ENCODE measurements at regions not wholly inside any gene's neighbourhood (a gene's known extent, or its start where the extent isn't known, plus 50 kb on each side); places are given as distances from the start of the nearest gene placed in this dataset.

DNA sequence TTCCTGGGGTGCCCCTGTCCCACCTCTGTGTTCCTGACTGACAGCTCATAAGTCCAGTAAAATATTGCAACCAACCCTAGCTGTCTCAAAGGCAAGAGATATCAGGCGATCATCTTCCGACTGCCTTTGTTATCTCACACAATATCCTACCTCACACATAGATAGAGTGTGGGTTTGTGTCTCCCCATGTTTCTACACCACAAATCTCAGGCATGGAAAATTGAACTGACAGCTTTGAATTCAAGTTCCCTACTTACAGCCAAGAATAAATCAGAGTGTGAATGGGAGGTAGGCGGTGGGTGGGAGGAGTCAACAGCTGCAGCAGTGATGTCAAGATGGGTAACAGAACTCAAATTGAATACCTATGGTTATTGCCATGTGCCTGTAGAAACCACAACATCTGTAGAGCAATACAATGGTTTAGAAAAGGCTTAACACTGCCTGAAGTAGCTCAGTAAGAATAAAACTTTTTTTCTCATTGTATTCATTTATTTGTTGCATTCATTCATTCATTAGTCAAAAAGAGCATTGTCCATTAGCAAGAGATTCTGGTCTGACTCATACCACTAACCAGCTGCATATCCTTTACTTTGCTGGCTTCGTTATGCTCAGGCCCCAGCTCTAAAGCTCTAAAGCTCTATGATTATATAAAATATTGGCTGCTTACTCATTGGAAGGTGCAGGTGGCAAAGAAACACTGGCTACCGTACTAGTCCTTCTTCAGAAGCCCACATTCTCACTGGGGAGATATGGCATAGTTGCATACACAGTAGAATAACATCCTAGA is 108.2 kb upstream of the DMAC1 start:
- TF ChIP-seq, protein P1, sequence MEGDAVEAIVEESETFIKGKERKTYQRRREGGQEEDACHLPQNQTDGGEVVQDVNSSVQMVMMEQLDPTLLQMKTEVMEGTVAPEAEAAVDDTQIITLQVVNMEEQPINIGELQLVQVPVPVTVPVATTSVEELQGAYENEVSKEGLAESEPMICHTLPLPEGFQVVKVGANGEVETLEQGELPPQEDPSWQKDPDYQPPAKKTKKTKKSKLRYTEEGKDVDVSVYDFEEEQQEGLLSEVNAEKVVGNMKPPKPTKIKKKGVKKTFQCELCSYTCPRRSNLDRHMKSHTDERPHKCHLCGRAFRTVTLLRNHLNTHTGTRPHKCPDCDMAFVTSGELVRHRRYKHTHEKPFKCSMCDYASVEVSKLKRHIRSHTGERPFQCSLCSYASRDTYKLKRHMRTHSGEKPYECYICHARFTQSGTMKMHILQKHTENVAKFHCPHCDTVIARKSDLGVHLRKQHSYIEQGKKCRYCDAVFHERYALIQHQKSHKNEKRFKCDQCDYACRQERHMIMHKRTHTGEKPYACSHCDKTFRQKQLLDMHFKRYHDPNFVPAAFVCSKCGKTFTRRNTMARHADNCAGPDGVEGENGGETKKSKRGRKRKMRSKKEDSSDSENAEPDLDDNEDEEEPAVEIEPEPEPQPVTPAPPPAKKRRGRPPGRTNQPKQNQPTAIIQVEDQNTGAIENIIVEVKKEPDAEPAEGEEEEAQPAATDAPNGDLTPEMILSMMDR (IDR thresholded peaks at IDR 0.05) = no peak
- TF ChIP-seq POLR2A (IDR thresholded peaks at IDR 0.05) = no peak
- no peak for TF ChIP-seq POLR2AphosphoS5 (IDR thresholded peaks at IDR 0.05)
